ENCODE measurements at regions not wholly inside any gene's neighbourhood (a gene's known extent, or its start where the extent isn't known, plus 50 kb on each side); places are given as distances from the start of the nearest gene placed in this dataset.

DNA sequence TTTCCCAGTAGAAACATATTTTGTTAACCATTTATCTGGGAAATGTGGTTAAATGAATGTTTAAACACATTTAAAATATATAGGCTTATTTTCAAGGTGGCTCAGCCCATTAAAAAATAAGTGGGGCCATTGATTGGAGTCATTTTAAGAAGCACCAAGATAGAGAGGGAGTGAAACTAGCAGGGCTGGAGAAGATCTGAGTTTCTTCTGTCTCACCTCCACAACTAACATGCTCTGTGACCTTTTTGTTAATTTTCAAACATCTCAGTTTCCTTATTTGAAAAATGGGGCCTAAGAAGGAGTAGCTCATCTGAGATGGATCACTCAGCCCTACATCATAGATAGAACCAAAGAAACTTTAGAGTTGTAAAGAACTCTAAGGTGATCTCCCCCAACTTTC lies 254.8 kb downstream of the KCNS3 start:
- DNase-seq (ENCODE audit: low read depth, low spot score) = no peak
- no peaks in the 10 kb centered on the region for H3K27me3 ChIP-seq (ENCODE audit: control insufficient read depth in 2 of 2, insufficient read depth in 2 of 2, low read length in 2 of 2)
- POLR2A ChIA-PET = no interaction called here
- no peak overlapping the region for H3K9ac ChIP-seq (replicated peaks; ENCODE audit: extremely low read depth, insufficient read depth, low read length)
- H3K4me1 ChIP-seq (ENCODE audit: control insufficient read depth, extremely low read depth, insufficient read depth, low read length) = no peaks in the 10 kb centered on the region
- H3K79me2 ChIP-seq (ENCODE audit: control insufficient read depth, insufficient read depth, low read length) = no peaks in the 10 kb centered on the region
- intact Hi-C loops (cut with micrococcal nuclease) (no loop called here), dilution Hi-C loops (cut with MboI; ENCODE audit: extremely low pct_ligation_motif_present, low sequenced_read_pairs) (no loop called here)
- H3K4me2 ChIP-seq (ENCODE audit: insufficient read depth, low read length) = no peak overlapping the region
- CTCF ChIA-PET = interaction anchor here (1.2 to 1.4 kb wide), 2 partner anchors 14 to 16 kb away, joined by 3 to 5 read pairs; no protein-coding TSS in a partner anchor
- H3K4me3 ChIP-seq (replicated peaks in 1 of 3; ENCODE audit: insufficient read depth in 1 of 3, low read depth in 1 of 3, low read length in 3 of 3) = no peak overlapping the region
- no TSS peak for BruUV-seq (replicated peaks)
- H3K9me1 ChIP-seq (replicated peaks; ENCODE audit: control insufficient read depth, extremely low read depth, insufficient read depth, low read length) = no peaks in the 10 kb centered on the region
- H2AFZ ChIP-seq (ENCODE audit: low read depth, low read length) = no peak overlapping the region
- no peaks in the 10 kb centered on the region for H3K36me3 ChIP-seq (ENCODE audit: control insufficient read depth in 2 of 2, extremely low read depth in 1 of 2, insufficient read depth in 2 of 2, low read length in 2 of 2)
- H3K27ac ChIP-seq (ENCODE audit: insufficient read depth, low read depth, low read length) = no peak overlapping the region
- no peak for FAIRE-seq
- H4K20me1 ChIP-seq (replicated peaks; ENCODE audit: control insufficient read depth, extremely low read depth, insufficient read depth, low read length) = no peaks in the 10 kb centered on the region
- TF ChIP-seq, protein P1, sequence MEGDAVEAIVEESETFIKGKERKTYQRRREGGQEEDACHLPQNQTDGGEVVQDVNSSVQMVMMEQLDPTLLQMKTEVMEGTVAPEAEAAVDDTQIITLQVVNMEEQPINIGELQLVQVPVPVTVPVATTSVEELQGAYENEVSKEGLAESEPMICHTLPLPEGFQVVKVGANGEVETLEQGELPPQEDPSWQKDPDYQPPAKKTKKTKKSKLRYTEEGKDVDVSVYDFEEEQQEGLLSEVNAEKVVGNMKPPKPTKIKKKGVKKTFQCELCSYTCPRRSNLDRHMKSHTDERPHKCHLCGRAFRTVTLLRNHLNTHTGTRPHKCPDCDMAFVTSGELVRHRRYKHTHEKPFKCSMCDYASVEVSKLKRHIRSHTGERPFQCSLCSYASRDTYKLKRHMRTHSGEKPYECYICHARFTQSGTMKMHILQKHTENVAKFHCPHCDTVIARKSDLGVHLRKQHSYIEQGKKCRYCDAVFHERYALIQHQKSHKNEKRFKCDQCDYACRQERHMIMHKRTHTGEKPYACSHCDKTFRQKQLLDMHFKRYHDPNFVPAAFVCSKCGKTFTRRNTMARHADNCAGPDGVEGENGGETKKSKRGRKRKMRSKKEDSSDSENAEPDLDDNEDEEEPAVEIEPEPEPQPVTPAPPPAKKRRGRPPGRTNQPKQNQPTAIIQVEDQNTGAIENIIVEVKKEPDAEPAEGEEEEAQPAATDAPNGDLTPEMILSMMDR (IDR thresholded peaks at IDR 0.05; ENCODE audit: extremely low read depth in 1 of 2, insufficient read depth in 1 of 2, low read depth in 1 of 2, low read length in 2 of 2) = no peak
- TF ChIP-seq FOS (IDR thresholded peaks at IDR 0.05; ENCODE audit: borderline replicate concordance, insufficient read depth, low read length) (no peak), POLR2AphosphoS5 (IDR thresholded peaks at IDR 0.05; ENCODE audit: insufficient read depth, low read depth, low read length) (no peak), POLR2A (IDR thresholded peaks at IDR 0.05; ENCODE audit: low read depth, low read length) (no peak), JUN (IDR thresholded peaks at IDR 0.05; ENCODE audit: borderline replicate concordance, insufficient read depth, insufficient read length, low read depth) (no peak), MYC (IDR thresholded peaks at IDR 0.05; ENCODE audit: low read depth, low read length) (no peak), GATA2 (IDR thresholded peaks at IDR 0.05; ENCODE audit: insufficient read depth, insufficient read length, low read depth, low read length) (no peak), EZH2 (IDR thresholded peaks at IDR 0.05; ENCODE audit: borderline replicate concordance, low read depth, low read length, severe bottlenecking) (no peak)
- TF ChIP-seq, protein P2, sequence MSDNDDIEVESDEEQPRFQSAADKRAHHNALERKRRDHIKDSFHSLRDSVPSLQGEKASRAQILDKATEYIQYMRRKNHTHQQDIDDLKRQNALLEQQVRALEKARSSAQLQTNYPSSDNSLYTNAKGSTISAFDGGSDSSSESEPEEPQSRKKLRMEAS (IDR thresholded peaks at IDR 0.05; ENCODE audit: insufficient read depth, insufficient read length) = no peak
- H3K9me3 ChIP-seq (replicated peaks; ENCODE audit: control insufficient read depth, insufficient read depth, low read length) = no peaks in the 10 kb centered on the region

Data from endothelial cell of umbilical vein (primary cell).